NCI-H69 (cell line): ENCODE measurements at regions not wholly inside any gene's neighbourhood (a gene's known extent, or its start where the extent isn't known, plus 50 kb on each side); places are given as distances from the start of the nearest gene placed in this dataset.
A peak's percentile ranks its signal among the peaks of the same experiment; 100 is the strongest.

Source experiments
- DNase-seq: peaks from one replicate; lab custom pipeline; 2025; lab: John Stamatoyannopoulos, UW

GRCh38 chr4:136103616-136104015, 1428.7 kb downstream of the PCDH18 start:
- DNase-seq: no peak

DNA sequence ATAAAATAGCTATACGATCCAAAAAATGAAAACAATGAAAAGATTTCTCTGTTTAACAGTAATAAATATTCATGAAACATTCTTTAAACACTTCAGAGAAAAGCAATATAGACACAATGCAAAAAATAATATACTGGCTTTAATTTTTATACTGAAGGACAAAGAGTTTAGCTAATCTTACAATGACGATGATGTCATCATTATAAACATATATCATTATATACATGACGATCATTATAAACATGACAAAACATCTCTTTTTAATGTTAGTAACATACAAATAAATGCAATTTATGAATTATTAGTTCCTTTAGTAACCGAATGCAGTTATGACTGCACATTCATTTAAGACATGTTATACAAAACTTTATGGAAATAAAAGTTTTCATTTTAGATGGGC, 1434.6 kb downstream of the PCDH18 start:
- DNase-seq: no peak

- DNase-seq: no peak
Measured at GRCh38 chr4:136088211-136088867, 1444.0 kb downstream of the PCDH18 start.

- peak; percentile 17 for DNase-seq
Measured at GRCh38 chr4:136078976-136079375, 1453.3 kb downstream of the PCDH18 start.

GRCh38 chr4:136056748-136057147, 1475.5 kb downstream of the PCDH18 start:
- DNase-seq: no peak

DNA sequence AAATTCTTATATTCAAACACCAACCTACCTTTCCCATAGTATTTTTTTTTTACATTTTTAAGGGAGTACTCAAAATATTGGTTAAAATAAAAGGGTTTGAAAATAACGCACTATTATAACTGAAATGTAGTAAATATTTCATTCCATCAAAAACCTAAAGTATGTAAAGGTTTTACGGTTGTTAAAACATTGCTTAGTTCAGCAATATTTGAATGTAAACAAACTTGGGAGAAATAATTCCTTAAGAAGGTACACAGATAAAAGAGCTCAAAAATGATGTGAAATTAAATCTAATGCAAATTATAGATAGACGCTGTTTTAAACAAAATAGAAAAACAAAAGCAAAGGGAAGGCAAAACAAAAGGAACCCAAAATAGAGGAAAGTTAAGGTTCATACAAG, 1476.9 kb downstream of the PCDH18 start:
- no peak for DNase-seq

- peak; percentile 14 for DNase-seq
Measured at GRCh38 chr4:136036744-136037143, 1495.5 kb downstream of the PCDH18 start.

DNA sequence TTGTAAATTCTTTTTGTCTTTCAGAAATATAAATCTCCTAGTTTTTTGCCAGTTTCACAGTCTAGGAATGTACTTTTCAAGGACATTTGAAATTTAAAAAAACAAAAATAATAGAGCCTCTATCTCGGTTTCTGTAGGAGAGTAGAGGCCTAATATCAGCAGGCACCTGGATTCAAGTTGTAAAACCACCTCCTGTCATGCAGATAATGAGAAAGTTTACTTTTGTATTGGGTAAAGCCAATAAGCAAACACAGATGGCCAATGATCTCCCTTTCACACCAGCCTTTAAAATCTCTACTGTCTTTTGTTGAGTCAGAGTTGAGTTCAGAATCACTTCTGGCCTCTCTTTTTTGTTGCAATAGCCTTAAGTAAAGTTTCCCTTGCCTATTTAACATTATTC, 1499.9 kb downstream of the PCDH18 start:
- peak; percentile 31 for DNase-seq

- no peak for DNase-seq
Measured at GRCh38 chr4:136025540-136025939, 1506.8 kb downstream of the PCDH18 start.

DNA sequence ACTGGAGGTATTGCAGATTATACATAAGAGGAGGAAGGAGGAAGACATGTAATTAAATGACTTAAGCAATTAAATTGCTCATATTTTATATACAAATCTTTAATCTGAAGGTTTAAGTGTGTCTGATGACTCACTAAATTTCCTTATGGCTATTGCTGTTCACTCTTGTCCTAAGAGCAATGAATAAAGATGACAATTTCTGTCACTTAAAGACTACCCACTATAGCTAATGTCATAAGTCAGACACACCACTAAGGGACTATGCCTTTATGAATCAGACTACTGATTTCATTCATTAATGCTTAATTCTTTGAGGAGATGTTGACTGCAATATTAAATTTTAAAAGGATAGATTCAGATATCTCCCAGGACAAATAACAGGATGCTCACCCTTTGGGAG, 1514.7 kb downstream of the PCDH18 start:
- DNase-seq: no peak

DNA sequence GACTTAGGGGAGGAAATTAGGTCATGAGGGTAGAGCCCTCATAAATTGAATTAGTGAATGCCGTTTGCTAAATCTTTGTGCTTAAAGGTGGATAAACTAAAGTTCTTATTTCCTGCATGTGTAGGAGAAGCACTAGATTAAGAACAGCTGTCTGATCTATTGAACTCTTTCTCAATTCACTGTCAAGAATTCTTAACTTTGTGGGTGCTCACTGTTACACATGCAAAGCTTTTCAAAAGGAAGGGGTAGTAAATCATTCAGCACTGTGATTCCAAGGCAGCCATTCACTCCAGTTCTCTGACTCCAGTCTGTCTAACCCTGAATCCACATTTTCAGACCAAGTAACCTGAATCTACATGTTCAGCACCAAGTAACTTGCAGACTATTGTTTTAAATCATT, 1520.1 kb downstream of the PCDH18 start:
- DNase-seq: no peak

DNA sequence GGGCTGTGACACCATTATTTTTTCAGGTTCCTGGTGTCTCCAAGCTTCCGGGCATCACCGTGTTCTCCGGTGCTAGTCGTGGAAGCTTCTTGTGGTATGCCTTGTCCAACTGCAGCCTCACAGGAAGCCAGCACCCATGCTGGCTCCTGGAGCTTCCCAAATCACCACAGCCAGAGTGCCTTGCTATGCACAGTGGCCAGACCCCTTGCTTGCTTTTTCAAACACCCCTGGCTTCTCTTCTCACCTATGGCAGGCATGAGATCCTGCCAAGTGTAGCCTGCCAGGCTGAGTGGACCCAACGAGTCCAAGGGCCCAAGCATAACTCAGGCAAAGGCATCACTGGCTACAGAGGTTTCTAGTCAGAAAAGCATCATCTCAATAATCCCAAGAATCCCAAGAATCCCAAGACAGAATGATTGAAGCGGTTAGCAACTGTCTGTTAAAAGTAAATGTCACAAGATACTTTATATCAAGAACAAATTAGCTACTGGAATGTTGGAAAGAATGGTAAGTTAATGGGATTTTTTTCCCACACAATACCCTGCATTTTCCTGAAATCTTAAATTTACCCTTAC, 1522.9 kb downstream of the PCDH18 start:
- DNase-seq: no peak

DNA sequence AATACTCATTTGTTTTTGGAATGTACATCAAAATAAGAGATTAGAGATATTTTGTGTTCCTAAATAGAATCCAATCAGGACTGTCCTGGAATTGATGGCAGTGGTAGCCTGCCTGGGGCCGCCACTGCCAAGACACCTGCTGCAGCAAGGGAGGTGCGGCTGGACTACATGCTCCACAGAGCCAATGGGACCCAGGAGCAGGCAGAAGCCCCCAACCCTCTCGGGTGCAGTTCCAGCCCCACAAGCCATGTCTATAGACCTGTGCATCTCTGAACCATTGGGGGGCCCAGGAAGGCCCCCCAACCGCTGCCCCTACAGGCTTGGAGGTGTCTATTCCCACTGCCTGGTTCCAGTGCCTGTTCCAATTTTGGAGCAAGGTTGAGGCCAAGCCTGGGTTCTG, 1524.3 kb downstream of the PCDH18 start:
- DNase-seq: no peak

DNA sequence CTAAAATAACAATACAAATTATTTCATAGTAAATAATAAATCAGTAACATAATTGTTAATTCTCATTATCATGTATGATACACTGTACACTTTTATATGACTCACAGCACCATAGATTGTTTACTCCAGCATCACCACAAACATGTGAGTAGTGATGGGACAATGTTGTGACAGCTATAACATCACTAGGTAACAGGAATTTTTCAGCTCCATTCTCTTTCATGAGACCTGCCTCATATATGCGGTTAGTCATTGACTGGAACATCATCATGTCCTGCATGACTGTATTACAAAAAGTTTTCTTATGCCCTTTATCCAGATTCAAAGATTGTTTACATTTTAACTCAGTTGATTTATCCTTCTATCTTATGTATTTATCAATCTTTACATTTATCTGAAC, 1530.0 kb downstream of the PCDH18 start:
- no peak for DNase-seq

GRCh38 chr4:136001791-136002190, 1530.5 kb downstream of the PCDH18 start:
- no peak for DNase-seq

DNA sequence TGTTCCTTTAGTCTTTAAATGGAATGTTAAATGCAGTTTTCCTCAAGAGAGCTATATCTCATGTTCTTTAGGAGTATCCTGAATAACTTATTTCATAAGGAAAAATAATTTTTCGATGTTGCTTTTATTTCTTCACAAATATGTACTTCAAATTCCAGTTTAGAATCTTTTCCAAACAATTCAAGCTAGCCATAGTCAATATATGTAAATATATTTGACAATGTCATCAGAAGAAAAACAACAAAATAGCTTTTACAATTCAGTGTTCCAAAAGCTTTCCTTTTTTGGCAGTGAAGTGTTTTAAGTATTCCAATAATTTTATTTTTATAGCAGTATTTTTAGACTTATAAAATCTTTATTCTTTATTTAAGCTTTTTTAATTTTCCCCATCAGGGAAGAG, 1532.0 kb downstream of the PCDH18 start:
- no peak for DNase-seq

GRCh38 chr4:135994360-135994759, 1537.9 kb downstream of the PCDH18 start:
- no peak for DNase-seq

- DNase-seq: no peak
Measured at GRCh38 chr4:135976860-135977259, 1555.4 kb downstream of the PCDH18 start.

GRCh38 chr4:135966936-135967335, 1565.4 kb downstream of the PCDH18 start:
- DNase-seq: no peak

GRCh38 chr4:135963009-135963408, 1569.3 kb downstream of the PCDH18 start:
- DNase-seq: no peak

GRCh38 chr4:135949931-135950330, 1582.4 kb downstream of the PCDH18 start:
- peak; percentile 37 for DNase-seq

GRCh38 chr4:135948797-135949196, 1583.5 kb downstream of the PCDH18 start:
- peak; percentile 45 for DNase-seq

DNA sequence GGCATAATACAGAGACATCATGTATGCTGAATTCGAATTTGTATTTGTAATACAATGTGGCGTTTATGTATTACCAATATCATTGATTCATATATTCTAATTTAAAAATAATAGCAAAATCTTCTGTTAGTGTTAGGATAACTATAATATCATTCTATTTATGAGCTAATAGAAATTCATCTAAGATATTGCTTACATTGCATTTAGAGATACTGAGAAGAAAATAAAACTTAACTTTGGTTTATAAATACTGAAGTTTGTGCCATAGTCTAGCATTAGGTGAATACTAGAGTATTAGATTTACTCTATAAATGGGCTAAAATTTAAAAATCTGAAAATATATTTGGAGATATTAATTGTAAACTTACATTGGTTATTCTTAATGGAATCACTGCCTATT, 1590.6 kb downstream of the PCDH18 start:
- no peak for DNase-seq

GRCh38 chr4:135934026-135934425, 1598.3 kb downstream of the PCDH18 start:
- DNase-seq: no peak
